ENCODE measurements at regions not wholly inside any gene's neighbourhood (a gene's known extent, or its start where the extent isn't known, plus 50 kb on each side); places are given as distances from the start of the nearest gene placed in this dataset.

GRCh38 chr11:15468466-15468865, 353.7 kb downstream of the INSC start:
- Histone ChIP-seq H3K79me2 (ENCODE audit: insufficient read depth, low read length) (no peaks in the 10 kb centered on the region), H3K4me2 (ENCODE audit: low read depth, low read length) (no peak overlapping the region), H4K20me1 (ENCODE audit: insufficient read depth, low read length) (no peaks in the 10 kb centered on the region), H3K27ac (ENCODE audit: extremely low read length, insufficient read depth, low read length) (no peak overlapping the region), H3K27me3 (ENCODE audit: control insufficient read depth in 1 of 2, insufficient read depth in 2 of 2, low read length in 2 of 2) (no peaks in the 10 kb centered on the region), H3K4me1 (ENCODE audit: insufficient read depth, low read length) (no peaks in the 10 kb centered on the region), H3K36me3 (replicated peaks in 1 of 2; ENCODE audit: control insufficient read depth in 1 of 2, insufficient read depth in 2 of 2, low read length in 2 of 2) (no peaks in the 10 kb centered on the region), H3K9me3 (ENCODE audit: low read length) (no peaks in the 10 kb centered on the region), H2AFZ (ENCODE audit: low read length) (no peak overlapping the region), H3K9ac (ENCODE audit: insufficient read depth, low read depth, low read length) (no peak overlapping the region), H3K4me3 (replicated peaks in 1 of 3; ENCODE audit: insufficient read depth in 1 of 3, low read depth in 2 of 3, low read length in 3 of 3) (no peak overlapping the region)
- ATAC-seq (no peak), FAIRE-seq (no peak), DNase-seq (ENCODE audit: low spot score) (no peak)
- intact Hi-C loops (cut with micrococcal nuclease; ENCODE audit: unreplicated experiment): no loop called here
- 0% methylated on average over 4 of the region's 4 CpGs for WGBS (ENCODE audit: low lambda C conversion rate)
- in situ Hi-C loops (cut with HindIII; ENCODE audit: extremely low pct_ligation_motif_present, low pct_unique_long_range_greater_than_20kb): no loop called here
- POLR2A ChIA-PET: no interaction called here
- CTCF ChIA-PET (ENCODE audit: low intra/inter-chr PET ratio, low total read pairs): no interaction called here
- no peak for TF ChIP-seq ZNF788 (CRISPR knock-in tag; IDR thresholded peaks at IDR 0.05; ENCODE audit: borderline replicate concordance)
- TF ChIP-seq AGO2 (optimal IDR thresholded peaks at IDR 0.05; ENCODE audit: low read depth, low read length): no peak
- no peak for TF ChIP-seq PHF8 (CRISPR knock-in tag; IDR thresholded peaks at IDR 0.05)
- no peak for TF ChIP-seq FOSL2 (CRISPR knock-in tag; IDR thresholded peaks at IDR 0.05)
- no peak for TF ChIP-seq KLF11 (CRISPR knock-in tag; IDR thresholded peaks at IDR 0.05)
- no peak for TF ChIP-seq MXD4 (CRISPR knock-in tag; IDR thresholded peaks at IDR 0.05)
- no peak for TF ChIP-seq TARDBP (CRISPR knock-in tag; IDR thresholded peaks at IDR 0.05)
- no peak for TF ChIP-seq SMC3 (IDR thresholded peaks at IDR 0.05; ENCODE audit: low read length)
- TF ChIP-seq ZNF710 (CRISPR knock-in tag; IDR thresholded peaks at IDR 0.05; ENCODE audit: borderline replicate concordance): no peak
- no peak for TF ChIP-seq ZNF550 (CRISPR knock-in tag; IDR thresholded peaks at IDR 0.05; ENCODE audit: borderline replicate concordance)
- TF ChIP-seq ZFP82 (CRISPR knock-in tag; IDR thresholded peaks at IDR 0.05; ENCODE audit: borderline replicate concordance): no peak
- no peak for TF ChIP-seq CCAR2 (optimal IDR thresholded peaks at IDR 0.05; ENCODE audit: low read depth, low read length)
- BruUV-seq (replicated peaks): no TSS peak
